DMS153 treated with DMSO at 0.1 percent for 48 hours (cell line): ENCODE measurements at regions not wholly inside any gene's neighbourhood (a gene's known extent, or its start where the extent isn't known, plus 50 kb on each side); places are given as distances from the start of the nearest gene placed in this dataset.
A peak's percentile ranks its signal among the peaks of the same experiment; 100 is the strongest.

Experiments
- DNase-seq: peaks from one replicate; lab custom pipeline; 2025; ENCODE audit not compliant: unreplicated experiment; lab: John Stamatoyannopoulos, UW

DNA sequence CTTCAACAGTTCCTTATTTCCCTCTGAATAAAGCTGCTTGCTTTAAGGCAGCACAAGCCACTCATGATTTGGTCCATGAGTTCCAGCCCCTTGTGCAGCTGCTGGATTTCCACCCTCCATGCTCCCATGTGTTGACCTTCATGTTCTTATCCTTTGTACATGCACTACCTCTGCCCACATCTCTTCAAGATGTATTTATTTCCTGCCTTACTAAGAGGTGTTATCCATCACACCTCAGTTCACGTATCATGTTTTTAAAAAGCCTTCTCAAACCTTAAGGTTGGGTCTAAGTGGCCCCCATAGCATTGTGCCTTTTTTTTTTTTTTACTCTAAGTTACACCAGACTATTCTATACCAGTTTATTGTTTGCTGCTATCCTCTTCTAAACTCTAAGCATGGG is 107.7 kb downstream of the SIPA1L2 start:
- DNase-seq = no peak

DNA sequence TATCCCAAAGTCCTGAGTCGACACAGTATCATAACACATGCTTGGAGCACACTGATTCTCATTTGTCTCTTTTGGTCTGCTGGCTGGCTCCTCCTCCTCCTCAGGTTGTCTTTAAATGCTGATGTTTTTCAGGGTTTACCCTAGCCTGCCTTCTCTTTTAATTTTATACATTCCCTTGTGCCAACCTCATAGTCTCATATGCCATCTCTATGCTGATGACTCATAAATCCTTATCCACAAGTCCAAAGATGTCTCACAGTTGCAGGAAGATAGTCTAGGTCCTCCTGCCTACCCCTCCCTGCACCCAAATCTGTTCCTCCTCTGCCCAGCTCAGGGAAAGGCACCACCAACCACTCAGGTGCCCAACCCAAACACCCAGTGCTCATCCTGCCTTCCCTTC is 108.3 kb downstream of the SIPA1L2 start:
- no peak for DNase-seq

DNA sequence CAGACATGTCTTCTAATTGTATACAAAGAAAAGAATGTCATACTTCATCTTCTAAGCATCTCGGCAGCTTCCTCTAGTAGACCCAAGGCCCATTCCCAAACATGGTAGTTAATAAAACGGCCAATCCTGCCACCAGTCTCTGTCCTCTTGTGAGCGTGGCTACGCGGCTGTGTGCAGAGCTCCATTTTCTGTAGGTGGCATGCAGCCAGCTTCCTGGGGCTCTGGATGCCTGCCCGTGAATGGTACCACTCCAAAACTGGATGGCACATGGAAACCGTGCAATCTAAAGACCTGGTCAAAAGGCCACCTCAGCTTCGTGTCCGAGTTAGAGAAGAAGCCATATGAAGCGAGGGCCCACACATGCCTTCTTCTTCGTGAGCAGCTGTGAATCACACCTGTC is 110.7 kb downstream of the SIPA1L2 start:
- peak; percentile 31 for DNase-seq

DNA sequence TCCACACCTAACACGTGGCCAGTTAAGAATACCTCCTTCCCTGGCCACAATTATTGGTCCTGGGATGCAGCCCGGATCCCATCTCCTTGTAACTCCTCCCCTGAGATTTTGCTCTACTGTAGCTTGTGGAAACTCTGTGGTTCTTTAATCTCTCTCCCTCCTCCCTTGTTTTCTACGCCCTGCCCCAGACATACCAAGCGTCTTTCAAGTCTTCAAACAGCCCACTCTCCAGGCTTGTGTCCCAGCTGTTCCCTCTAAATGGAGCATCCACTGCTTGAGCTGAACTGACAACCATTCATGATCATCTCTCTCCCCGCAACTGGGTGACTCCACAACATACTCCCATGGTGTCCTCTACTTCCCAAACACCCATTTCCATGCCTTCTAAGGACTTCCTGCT is 111.6 kb downstream of the SIPA1L2 start:
- no peak for DNase-seq

DNA sequence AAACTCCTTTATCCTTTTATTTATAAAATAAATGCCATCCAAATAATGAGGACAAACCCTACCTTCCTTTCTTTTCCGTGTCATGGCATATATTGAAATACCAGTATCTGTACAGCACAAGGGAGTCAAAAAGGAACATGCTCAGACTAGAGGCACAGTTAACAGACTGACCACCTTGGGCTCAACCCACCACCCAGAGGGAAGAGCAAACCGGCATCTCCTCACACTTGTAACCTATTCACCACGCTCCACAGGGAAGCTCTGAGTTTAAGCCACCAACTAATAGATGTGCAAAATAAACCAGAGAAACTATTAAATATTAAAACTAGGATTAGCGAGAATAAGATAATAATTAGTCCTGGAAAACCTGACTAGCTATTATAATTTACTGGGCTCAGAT is 112.7 kb downstream of the SIPA1L2 start:
- no peak for DNase-seq

DNA sequence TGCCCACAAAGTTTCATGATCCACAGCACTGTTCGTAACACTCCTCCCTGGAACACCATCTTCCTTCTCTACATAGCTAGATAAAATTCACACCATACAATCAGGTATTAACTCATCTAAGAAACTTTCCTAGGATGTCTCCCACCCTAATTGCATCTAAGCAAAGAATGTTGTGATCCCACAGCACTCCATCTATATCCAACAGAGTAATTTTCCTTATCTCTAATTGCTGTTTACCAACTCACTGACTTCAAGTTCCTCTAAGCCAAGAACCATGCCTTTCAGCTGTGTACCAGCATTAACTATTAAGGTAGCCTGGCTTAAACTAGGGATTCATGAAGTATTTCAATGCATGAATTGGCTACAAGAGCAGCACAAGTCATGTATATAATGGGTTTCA is 114.2 kb downstream of the SIPA1L2 start:
- no peak for DNase-seq

DNA sequence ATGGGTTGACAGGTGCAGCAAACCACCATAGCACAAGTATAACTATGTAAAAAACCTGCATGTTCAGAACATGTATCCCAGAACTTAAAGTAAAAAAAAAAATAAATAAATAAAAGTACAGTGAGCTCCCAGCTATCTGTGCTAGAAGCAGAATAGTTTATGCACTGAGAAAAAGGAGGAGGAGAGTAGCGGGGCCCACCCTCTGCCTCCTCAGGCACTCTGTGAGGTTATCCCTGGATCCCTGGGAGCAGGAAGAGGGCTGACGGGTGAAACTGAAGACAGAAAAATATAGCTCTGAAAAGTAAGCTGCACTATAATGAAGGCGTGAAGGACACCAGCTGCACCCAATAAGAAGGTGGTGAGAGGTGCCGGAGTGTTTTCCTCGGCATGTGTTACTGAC is 117.2 kb downstream of the SIPA1L2 start:
- DNase-seq = no peak

DNA sequence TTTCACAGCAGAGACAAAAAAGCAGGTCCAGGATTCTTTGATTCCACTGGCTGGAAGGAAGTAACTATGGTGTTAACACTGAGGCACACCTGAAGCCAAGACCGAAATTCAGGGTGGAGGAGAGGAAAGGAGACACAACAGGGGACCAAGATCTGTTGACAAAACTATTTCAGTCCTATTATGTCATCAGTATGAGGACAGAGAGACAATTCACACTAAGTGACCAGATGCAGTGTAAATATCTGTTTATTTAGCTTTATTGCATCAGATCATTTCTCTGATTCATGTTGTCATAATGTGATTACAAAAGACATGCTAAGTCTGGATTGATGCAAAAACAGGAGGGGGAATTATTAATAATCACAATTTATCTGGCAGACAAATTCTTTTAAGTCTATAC is 118.8 kb downstream of the SIPA1L2 start:
- DNase-seq = no peak

DNA sequence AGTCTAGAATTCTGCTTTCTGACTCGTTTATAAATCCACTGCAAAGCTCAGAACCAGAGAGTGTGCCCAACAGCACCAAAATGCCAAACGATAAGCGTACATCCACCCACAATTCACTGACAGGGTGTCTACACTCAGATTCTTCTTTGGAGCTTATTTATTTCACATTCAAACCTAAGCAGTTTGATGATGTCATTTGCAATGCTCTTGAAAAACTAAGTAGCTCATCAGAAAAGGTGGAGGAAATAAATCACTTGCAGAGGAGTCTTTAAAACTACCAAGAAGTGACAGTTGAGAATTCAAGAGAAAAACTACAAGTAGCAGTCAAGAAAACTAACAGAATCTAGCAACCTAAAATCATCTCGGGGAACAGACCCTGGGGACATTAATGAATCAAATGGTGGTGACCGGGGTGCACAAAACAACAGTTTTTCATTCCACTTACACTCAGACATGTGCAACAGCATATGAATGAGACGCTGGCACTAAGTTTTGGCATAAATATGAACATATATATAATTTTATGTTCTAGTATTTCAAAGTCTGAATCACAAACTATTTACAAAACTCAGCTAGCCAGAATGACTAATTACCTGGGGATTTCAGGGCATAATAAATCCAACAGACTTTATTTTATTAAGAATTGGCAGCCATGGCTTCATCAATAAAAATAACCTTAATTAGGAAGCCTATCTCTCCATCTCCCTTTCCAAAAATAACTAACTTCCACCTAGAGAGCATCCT is 119.4 kb downstream of the SIPA1L2 start:
- no peak for DNase-seq

DNA sequence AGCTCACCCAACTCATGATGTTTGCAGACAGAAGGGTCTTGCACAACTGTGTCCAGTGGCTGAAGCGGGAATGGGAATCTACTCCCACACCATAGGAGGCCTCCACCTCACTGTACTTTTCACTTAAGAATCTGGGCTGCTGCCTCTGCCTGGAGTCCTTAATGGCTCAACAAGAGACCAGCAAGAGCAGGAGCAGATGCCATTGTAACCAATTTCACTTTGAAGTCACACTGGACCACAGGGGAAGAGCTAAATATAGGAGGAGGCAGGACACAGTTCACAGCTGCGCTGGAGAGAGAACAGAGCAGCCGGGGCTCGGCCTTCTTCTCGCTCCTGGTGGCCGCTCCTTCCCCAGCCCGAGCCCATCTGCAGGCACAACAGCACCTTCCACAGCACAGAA is 120.4 kb downstream of the SIPA1L2 start:
- no peak for DNase-seq

DNA sequence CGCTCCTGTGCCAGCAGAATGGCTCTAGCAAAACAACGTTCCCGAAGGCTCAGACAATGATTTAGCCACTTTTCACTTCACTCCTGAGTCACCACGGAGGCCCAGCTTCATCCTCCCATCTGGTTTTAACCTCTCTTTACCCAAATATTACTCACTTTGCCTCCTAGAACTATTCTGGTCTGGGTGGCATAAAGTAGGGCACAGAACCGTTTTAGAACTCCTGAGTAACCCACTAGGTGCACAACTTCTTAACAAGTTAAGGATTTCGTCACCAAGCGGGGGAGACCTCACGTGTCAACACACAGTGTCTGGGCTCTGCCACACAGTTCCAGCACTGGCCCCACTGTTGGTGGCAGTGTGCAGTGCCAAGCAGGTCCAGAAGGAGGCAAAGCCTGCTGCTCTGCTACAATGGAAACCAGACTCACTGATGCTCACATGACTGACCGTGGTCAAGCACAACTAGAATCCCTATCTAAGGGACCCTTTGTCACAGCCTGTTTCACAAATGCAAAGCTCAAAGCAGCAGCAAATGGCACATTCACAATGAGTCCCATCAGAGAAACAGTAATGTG is 121.7 kb downstream of the SIPA1L2 start:
- DNase-seq = no peak

DNA sequence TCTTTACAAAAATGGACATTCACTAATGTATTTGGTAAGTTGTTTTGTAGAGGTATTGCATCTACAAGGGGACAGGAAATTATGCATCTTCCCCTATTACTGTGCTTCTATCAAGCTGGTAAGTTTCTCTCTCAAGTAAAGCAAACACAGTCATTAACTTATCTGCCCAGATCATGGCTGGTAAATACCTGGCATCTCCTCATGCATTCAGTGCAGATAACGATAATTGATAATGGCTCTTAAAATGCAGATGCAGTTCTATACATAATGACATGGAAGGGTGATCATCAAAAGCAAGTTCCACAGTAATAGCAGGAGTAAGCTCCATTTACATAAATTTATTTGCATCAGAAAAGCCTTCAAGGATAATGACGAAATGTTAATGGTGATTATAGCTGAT is 122.4 kb downstream of the SIPA1L2 start:
- DNase-seq = no peak

DNA sequence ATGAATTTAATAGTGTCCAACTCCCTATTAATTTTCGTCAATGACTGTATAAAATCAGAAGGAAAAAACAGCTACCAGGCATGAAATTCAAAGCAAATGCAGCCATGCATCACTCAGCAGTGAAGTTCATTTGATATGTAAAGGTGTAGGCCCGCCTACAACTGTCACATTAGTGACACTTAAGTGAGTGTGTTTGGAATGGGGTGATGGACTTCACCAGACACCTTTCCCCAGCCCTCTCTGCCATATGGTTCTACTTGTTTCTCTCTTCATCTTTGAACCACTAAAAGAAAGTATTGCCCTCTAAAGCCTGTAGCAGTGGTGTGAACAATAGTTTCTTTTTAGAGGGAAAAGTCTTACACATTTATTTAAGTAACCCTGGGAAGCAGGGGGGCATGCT is 124.0 kb downstream of the SIPA1L2 start:
- no peak for DNase-seq

DNA sequence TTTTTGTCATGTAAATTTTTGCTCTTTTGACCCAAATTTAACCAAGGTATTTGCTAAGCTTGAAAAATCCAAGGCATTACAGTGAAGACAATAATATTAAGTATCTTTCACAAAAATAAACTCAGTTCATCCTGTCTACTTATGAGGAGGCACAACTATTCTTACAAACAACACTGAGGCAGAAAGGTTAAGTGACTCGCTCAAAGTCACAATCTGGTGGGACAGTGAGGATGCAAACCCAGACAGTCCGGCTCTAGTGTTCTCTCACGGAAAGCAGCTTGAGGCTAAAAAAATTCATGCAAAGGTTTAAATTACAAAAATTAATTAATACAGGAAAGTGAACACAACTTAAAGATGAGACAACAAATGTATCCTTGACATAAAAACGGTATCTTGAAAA is 125.3 kb downstream of the SIPA1L2 start:
- no peak for DNase-seq

DNA sequence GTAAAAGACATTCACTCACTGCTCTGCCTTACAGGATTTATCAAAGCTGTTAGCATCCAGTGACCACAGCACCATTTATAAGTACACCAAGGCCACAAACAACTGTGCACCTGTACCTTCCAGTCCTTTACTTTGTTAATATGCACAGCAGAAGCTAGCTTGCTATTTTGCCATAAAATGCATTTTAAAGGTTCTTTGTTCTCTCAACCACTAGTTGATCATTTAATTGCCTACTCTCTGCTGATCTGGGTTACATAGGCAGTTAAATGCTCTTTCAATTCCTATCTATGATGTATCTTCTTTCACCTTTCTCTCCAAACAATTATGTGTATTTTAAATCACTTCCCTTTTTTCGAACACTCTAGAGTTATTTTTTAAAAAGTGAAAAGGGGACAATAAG is 126.4 kb downstream of the SIPA1L2 start:
- no peak for DNase-seq

DNA sequence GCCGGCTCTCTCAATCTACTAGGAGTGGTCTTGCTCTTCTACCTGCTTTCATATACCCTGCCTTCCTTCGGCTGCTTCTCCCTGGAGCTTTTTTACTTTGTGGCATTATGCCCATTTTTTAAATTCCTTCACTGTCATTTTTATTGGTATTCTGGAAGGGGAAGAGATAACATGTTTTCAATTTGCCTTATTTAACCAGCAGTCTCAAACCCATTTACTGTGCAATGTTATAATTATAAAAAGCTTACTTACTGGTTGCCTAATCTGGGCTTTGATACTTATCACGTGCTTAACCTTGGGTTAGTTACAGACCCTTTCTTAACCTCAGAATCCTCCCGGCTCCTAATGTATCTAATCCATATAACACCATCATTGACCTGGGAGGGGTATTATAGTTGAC is 128.1 kb downstream of the SIPA1L2 start:
- no peak for DNase-seq

DNA sequence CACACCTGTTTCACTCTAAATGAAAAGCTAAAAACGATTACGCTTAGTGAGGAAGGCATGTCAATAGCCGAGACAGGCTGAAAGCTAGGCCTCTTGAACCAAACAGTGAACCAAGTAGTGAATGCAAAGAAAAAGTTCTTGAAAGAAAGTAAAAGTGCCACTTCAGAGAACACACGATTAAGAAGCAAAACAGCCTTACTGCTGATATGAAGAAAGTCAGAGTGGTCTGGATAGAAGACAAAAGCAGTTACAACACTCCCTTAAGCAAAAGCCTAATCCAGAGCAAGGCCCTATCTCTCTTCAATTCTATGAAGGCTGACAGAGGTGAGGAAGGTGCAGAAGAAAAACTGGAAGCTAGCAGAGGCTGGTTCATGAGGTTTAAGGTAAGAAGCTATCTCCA is 130.7 kb downstream of the SIPA1L2 start:
- no peak for DNase-seq

DNA sequence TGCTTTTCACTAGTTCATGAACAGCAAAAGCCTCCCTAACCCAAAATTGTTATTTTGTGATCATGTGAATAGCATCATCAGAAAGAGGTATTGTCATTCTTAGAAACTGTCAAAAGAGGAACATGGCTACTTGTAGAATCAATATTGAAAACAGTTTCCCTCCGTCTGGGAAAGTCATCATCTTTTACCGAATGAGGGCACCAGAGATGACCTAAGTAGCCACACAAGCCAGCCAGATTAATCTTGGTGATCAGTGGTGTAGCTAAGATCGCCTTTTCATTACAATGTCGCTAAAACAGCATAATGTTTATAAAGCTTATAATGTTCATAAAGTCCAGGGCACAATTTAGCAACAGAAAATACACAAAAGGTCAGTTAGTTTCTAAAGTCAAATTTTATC is 136.1 kb downstream of the SIPA1L2 start:
- no peak for DNase-seq

DNA sequence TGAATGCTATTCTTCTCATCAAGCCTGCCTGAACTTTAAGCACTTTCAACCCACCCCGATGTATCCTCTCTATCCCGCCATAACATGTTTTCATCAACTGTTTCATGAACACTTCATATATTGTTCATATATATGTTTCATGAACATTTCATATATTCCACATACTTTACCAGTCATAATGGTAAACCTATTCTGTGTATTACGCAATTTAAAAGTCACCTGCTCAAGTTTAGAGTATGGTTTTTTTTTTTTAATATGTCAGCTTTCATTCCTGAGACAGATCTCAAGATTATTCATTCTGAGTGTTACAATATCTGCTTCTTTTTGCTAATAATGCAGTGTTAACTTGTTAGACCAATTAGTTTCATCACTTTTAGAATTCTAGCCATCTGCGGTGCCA is 140.7 kb downstream of the SIPA1L2 start:
- DNase-seq = no peak

DNA sequence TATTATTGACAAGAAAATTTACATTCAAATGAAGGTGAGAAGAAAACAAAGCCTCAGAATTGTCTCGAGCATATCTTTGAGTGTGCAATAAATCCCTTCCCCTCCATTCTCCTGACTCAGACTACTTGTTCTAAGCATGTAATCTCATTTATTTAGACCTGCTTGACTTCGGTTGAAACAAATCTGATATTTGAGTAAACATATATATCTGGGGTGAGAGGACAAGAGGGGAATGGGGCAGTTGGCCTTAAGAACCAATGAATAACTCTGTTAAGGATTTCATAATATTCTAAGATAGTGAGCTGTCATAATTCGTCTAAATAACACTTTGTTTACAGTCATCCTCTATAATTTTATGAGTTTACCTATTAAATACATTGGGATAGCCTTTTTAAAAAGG is 142.7 kb downstream of the SIPA1L2 start:
- DNase-seq = no peak

DNA sequence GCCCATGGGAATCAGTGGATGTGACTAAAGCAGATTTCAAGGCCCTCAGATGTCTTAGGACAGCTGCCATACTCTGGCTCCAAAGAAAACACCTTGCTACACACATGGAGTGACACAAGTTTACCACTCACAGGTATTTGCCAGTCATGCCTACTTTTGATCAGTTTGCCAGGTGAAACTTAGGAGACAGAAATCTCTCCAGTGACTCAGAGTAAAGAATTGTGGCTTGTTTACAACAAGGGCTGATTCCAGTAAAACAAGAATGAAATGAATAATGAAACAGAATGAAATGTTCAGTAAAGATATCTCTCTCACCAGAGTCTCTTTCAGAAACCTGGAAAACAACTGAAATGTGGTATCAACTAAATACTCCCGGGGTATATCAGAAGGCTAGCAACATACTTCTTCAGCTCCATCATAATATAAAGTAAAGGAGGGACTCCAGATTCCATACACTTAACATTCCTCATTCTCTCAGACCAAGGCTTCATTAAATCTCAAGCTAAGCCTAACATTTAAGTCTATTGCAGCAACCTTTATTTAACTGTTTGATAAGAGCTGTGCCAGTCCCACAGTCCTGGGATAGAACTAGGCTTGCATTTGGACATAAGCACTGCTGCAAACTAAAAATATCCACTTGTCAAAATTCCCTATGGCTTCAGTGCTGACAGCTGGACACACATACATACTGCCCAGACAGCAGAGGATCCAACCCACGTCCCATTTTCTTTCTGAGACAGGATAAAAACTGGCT is 143.3 kb downstream of the SIPA1L2 start:
- no peak for DNase-seq

DNA sequence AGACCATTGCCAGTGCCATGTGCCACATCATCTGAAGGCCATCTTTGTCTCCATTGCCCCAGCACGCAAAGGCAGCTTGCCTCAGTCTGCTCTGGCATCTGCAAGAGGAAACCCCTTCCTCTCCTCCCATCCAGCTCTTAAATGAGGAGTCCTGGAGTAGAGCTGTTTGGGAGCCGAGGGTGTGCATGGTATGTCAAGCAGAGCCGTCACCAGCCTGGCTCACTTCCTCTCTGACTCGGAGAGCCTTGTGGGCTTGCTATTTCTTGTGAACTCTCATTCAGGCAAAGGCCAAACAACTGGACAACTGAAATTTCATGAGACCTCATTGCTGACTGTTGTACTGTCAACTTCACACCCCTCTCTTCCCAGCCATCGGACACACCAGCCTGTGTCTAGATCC is 143.9 kb downstream of the SIPA1L2 start:
- no peak for DNase-seq
